Fibroblast of the conjunctiva (primary cell): ENCODE measurements at regions not wholly inside any gene's neighbourhood (a gene's known extent, or its start where the extent isn't known, plus 50 kb on each side); places are given as distances from the start of the nearest gene placed in this dataset.

Experiments used
- DNase-seq: peaks from one replicate; pipeline ENCODE4 v3.0.0-alpha.2; 2010; ENCODE audit warnings: low read depth

GRCh38 chr3:104846270-104846669 is 520.4 kb upstream of the ALCAM start:
- DNase-seq: no peak

- no peak for DNase-seq
Observed at GRCh38 chr3:104849070-104849469, 517.6 kb upstream of the ALCAM start.

GRCh38 chr3:104854468-104854867 is 512.2 kb upstream of the ALCAM start:
- no peak for DNase-seq

- DNase-seq: no peak
Observed at GRCh38 chr3:104855702-104856101, 511.0 kb upstream of the ALCAM start.

- DNase-seq: no peak
Observed at GRCh38 chr3:104856741-104857140, 510.0 kb upstream of the ALCAM start.

- DNase-seq: no peak
Observed at GRCh38 chr3:104868291-104868690, 498.4 kb upstream of the ALCAM start.

GRCh38 chr3:104870276-104870675 is 496.4 kb upstream of the ALCAM start:
- DNase-seq: no peak

- DNase-seq: no peak
Observed at GRCh38 chr3:104873331-104873730, 493.4 kb upstream of the ALCAM start.

- DNase-seq: no peak
Observed at GRCh38 chr3:104878395-104878794, 488.3 kb upstream of the ALCAM start.

GRCh38 chr3:104879919-104880318 is 486.8 kb upstream of the ALCAM start:
- DNase-seq: no peak

- DNase-seq: no peak
Observed at GRCh38 chr3:104885214-104885814, 481.4 kb upstream of the ALCAM start.

- no peak for DNase-seq
Observed at GRCh38 chr3:104886220-104886995, 480.3 kb upstream of the ALCAM start.

- DNase-seq: no peak
Observed at GRCh38 chr3:104887069-104887468, 479.6 kb upstream of the ALCAM start.

GRCh38 chr3:104887619-104888018 is 479.1 kb upstream of the ALCAM start:
- DNase-seq: no peak

- no peak for DNase-seq
Observed at GRCh38 chr3:104892044-104892443, 474.7 kb upstream of the ALCAM start.

- DNase-seq: no peak
Observed at GRCh38 chr3:104896624-104897023, 470.1 kb upstream of the ALCAM start.

- no peak for DNase-seq
Observed at GRCh38 chr3:104901396-104901795, 465.3 kb upstream of the ALCAM start.

- no peak for DNase-seq
Observed at GRCh38 chr3:104903064-104903463, 463.6 kb upstream of the ALCAM start.

GRCh38 chr3:104906001-104906639 is 460.6 kb upstream of the ALCAM start:
- no peak for DNase-seq

GRCh38 chr3:104907507-104907906 is 459.2 kb upstream of the ALCAM start:
- DNase-seq: peak; percentile 35

- DNase-seq: no peak
Observed at GRCh38 chr3:104908761-104909160, 457.9 kb upstream of the ALCAM start.

GRCh38 chr3:104909198-104909597 is 457.5 kb upstream of the ALCAM start:
- peak; percentile 43 for DNase-seq

GRCh38 chr3:104909721-104910120 is 457.0 kb upstream of the ALCAM start:
- no peak for DNase-seq
